ENCODE measurements at regions not wholly inside any gene's neighbourhood (a gene's known extent, or its start where the extent isn't known, plus 50 kb on each side); places are given as distances from the start of the nearest gene placed in this dataset.

DNA sequence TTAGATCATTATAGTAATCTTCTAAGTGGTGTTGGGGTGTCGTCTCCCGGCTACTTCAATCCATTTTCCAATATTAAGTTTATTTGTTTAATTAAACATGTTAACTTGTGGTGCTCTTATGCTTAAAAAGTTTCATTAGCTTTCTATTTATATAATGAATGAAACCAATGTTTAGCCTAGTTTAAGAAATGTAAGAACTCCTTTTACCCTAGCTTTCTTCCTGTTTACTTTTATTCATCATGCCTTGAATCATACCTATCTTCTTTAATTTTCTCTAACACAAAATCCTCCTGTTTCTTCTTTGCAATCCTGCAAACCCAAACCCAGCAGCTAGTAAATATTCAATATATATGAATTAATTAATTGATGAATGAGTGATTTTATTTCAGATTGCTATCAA lies 1276.7 kb upstream of the PIK3C3 start:
- no peaks in the 10 kb centered on the region for H3K27me3 Mint-ChIP-seq (ENCODE audit: insufficient read depth, low read depth, poor library complexity)
- Histone ChIP-seq H3K27me3 (ENCODE audit: insufficient read depth) (no peaks in the 10 kb centered on the region), H4K20me1 (replicated peaks; ENCODE audit: insufficient read depth) (no peaks in the 10 kb centered on the region), H3K4me2 (no peak overlapping the region), H2AFZ (no peak overlapping the region), H3K36me3 (ENCODE audit: insufficient read depth) (no peaks in the 10 kb centered on the region), H3K79me2 (replicated peaks; ENCODE audit: insufficient read depth) (no peaks in the 10 kb centered on the region), H3F3A (replicated peaks; ENCODE audit: low read depth) (no peaks in the 10 kb centered on the region), H3K4me1 (ENCODE audit: insufficient read depth) (no peaks in the 10 kb centered on the region), H3K4me3 (no peak overlapping the region), H3K9me2 (ENCODE audit: insufficient read depth) (no peaks in the 10 kb centered on the region), H3K27ac (ENCODE audit: low read depth) (no peak overlapping the region)
- H3K4me1 Mint-ChIP-seq = no peaks in the 10 kb centered on the region
- H3K36me3 Mint-ChIP-seq (ENCODE audit: low read depth) = no peaks in the 10 kb centered on the region
- H3K27ac Mint-ChIP-seq = no peak overlapping the region
- H3K4me3 Mint-ChIP-seq = no peak overlapping the region
- TF ChIP-seq, protein P1, sequence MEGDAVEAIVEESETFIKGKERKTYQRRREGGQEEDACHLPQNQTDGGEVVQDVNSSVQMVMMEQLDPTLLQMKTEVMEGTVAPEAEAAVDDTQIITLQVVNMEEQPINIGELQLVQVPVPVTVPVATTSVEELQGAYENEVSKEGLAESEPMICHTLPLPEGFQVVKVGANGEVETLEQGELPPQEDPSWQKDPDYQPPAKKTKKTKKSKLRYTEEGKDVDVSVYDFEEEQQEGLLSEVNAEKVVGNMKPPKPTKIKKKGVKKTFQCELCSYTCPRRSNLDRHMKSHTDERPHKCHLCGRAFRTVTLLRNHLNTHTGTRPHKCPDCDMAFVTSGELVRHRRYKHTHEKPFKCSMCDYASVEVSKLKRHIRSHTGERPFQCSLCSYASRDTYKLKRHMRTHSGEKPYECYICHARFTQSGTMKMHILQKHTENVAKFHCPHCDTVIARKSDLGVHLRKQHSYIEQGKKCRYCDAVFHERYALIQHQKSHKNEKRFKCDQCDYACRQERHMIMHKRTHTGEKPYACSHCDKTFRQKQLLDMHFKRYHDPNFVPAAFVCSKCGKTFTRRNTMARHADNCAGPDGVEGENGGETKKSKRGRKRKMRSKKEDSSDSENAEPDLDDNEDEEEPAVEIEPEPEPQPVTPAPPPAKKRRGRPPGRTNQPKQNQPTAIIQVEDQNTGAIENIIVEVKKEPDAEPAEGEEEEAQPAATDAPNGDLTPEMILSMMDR (conservative IDR thresholded peaks at IDR 0.05; ENCODE audit: low read depth in 2 of 2) = no peak
- TF ChIP-seq EZH2 (IDR thresholded peaks at IDR 0.05; ENCODE audit: low read depth, unreplicated experiment) (no peak), EZH2phosphoT487 (IDR thresholded peaks at IDR 0.05; ENCODE audit: unreplicated experiment) (no peak), NANOG (IDR thresholded peaks at IDR 0.05; ENCODE audit: borderline replicate concordance) (no peak), STAT1 (IDR thresholded peaks at IDR 0.05; ENCODE audit: unreplicated experiment) (no peak), POLR2AphosphoS5 (IDR thresholded peaks at IDR 0.05; ENCODE audit: low read depth) (no peak), ZNF114 (CRISPR knock-in tag; IDR thresholded peaks at IDR 0.05) (no peak), ZNF331 (CRISPR knock-in tag; IDR thresholded peaks at IDR 0.05; ENCODE audit: low read depth) (no peak), CREB1 (CRISPR knock-in tag; IDR thresholded peaks at IDR 0.05; ENCODE audit: low read depth) (no peak), JUNB (IDR thresholded peaks at IDR 0.05; ENCODE audit: unreplicated experiment) (no peak)
- TF ChIP-seq, protein P2, sequence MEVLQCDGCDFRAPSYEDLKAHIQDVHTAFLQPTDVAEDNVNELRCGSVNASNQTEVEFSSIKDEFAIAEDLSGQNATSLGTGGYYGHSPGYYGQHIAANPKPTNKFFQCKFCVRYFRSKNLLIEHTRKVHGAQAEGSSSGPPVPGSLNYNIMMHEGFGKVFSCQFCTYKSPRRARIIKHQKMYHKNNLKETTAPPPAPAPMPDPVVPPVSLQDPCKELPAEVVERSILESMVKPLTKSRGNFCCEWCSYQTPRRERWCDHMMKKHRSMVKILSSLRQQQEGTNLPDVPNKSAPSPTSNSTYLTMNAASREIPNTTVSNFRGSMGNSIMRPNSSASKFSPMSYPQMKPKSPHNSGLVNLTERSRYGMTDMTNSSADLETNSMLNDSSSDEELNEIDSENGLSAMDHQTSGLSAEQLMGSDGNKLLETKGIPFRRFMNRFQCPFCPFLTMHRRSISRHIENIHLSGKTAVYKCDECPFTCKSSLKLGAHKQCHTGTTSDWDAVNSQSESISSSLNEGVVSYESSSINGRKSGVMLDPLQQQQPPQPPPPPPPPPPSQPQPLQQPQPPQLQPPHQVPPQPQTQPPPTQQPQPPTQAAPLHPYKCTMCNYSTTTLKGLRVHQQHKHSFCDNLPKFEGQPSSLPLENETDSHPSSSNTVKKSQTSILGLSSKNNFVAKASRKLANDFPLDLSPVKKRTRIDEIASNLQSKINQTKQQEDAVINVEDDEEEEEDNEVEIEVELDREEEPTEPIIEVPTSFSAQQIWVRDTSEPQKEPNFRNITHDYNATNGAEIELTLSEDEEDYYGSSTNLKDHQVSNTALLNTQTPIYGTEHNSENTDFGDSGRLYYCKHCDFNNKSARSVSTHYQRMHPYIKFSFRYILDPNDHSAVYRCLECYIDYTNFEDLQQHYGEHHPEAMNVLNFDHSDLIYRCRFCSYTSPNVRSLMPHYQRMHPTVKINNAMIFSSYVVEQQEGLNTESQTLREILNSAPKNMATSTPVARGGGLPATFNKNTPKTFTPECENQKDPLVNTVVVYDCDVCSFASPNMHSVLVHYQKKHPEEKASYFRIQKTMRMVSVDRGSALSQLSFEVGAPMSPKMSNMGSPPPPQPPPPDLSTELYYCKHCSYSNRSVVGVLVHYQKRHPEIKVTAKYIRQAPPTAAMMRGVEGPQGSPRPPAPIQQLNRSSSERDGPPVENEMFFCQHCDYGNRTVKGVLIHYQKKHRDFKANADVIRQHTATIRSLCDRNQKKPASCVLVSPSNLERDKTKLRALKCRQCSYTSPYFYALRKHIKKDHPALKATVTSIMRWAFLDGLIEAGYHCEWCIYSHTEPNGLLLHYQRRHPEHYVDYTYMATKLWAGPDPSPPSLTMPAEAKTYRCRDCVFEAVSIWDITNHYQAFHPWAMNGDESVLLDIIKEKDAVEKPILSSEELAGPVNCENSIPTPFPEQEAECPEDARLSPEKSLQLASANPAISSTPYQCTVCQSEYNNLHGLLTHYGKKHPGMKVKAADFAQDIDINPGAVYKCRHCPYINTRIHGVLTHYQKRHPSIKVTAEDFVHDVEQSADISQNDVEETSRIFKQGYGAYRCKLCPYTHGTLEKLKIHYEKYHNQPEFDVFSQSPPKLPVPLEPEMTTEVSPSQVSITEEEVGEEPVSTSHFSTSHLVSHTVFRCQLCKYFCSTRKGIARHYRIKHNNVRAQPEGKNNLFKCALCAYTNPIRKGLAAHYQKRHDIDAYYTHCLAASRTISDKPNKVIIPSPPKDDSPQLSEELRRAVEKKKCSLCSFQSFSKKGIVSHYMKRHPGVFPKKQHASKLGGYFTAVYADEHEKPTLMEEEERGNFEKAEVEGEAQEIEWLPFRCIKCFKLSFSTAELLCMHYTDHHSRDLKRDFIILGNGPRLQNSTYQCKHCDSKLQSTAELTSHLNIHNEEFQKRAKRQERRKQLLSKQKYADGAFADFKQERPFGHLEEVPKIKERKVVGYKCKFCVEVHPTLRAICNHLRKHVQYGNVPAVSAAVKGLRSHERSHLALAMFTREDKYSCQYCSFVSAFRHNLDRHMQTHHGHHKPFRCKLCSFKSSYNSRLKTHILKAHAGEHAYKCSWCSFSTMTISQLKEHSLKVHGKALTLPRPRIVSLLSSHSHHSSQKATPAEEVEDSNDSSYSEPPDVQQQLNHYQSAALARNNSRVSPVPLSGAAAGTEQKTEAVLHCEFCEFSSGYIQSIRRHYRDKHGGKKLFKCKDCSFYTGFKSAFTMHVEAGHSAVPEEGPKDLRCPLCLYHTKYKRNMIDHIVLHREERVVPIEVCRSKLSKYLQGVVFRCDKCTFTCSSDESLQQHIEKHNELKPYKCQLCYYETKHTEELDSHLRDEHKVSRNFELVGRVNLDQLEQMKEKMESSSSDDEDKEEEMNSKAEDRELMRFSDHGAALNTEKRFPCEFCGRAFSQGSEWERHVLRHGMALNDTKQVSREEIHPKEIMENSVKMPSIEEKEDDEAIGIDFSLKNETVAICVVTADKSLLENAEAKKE (CRISPR knock-in tag; IDR thresholded peaks at IDR 0.05) = no peak
- TF ChIP-seq, protein P3, sequence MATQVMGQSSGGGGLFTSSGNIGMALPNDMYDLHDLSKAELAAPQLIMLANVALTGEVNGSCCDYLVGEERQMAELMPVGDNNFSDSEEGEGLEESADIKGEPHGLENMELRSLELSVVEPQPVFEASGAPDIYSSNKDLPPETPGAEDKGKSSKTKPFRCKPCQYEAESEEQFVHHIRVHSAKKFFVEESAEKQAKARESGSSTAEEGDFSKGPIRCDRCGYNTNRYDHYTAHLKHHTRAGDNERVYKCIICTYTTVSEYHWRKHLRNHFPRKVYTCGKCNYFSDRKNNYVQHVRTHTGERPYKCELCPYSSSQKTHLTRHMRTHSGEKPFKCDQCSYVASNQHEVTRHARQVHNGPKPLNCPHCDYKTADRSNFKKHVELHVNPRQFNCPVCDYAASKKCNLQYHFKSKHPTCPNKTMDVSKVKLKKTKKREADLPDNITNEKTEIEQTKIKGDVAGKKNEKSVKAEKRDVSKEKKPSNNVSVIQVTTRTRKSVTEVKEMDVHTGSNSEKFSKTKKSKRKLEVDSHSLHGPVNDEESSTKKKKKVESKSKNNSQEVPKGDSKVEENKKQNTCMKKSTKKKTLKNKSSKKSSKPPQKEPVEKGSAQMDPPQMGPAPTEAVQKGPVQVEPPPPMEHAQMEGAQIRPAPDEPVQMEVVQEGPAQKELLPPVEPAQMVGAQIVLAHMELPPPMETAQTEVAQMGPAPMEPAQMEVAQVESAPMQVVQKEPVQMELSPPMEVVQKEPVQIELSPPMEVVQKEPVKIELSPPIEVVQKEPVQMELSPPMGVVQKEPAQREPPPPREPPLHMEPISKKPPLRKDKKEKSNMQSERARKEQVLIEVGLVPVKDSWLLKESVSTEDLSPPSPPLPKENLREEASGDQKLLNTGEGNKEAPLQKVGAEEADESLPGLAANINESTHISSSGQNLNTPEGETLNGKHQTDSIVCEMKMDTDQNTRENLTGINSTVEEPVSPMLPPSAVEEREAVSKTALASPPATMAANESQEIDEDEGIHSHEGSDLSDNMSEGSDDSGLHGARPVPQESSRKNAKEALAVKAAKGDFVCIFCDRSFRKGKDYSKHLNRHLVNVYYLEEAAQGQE (IDR thresholded peaks at IDR 0.05; ENCODE audit: unreplicated experiment) = no peak
- TF ChIP-seq, protein P4, sequence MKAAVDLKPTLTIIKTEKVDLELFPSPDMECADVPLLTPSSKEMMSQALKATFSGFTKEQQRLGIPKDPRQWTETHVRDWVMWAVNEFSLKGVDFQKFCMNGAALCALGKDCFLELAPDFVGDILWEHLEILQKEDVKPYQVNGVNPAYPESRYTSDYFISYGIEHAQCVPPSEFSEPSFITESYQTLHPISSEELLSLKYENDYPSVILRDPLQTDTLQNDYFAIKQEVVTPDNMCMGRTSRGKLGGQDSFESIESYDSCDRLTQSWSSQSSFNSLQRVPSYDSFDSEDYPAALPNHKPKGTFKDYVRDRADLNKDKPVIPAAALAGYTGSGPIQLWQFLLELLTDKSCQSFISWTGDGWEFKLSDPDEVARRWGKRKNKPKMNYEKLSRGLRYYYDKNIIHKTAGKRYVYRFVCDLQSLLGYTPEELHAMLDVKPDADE (IDR thresholded peaks at IDR 0.05) = no peak
- H3K9me3 Mint-ChIP-seq = no peaks in the 10 kb centered on the region
- DNase-seq (ENCODE audit: low spot score) = no peak
- no peak for ATAC-seq

Data from GM23338 (cell line).